HUES48 (cell line): ENCODE measurements at regions not wholly inside any gene's neighbourhood (a gene's known extent, or its start where the extent isn't known, plus 50 kb on each side); places are given as distances from the start of the nearest gene placed in this dataset.

Source experiments
- H3K27ac ChIP-seq: one replicate; pipeline ENCODE4 v1.7.0; 2013; ENCODE audit warnings: low read depth, low read length, inconsistent platforms
- H3K27me3 ChIP-seq: 2 replicates; pipeline ENCODE4 v1.6.1; 2013; ENCODE audit warnings: mild to moderate bottlenecking, low read length; ENCODE audit not compliant: control insufficient read depth, insufficient read depth
- H3K36me3 ChIP-seq: 2 replicates; pipeline ENCODE4 v1.6.1; 2013; ENCODE audit warnings: low read length; ENCODE audit not compliant: control insufficient read depth, insufficient read depth
- H3K4me1 ChIP-seq: 2 replicates; pipeline ENCODE4 v1.6.1; 2013; ENCODE audit warnings: mild to moderate bottlenecking, low read length; ENCODE audit not compliant: control insufficient read depth, insufficient read depth
- H3K4me3 ChIP-seq: 2 replicates; pipeline ENCODE4 v1.5.1; 2013; ENCODE audit warnings: mild to moderate bottlenecking, low read depth, low read length
- H3K9ac ChIP-seq: 2 replicates; pipeline ENCODE4 v1.6.1; 2013; ENCODE audit warnings: mild to moderate bottlenecking, low read depth, low read length, moderate library complexity
- H3K9me3 ChIP-seq: 2 replicates; pipeline ENCODE4 v1.6.1; 2013; ENCODE audit warnings: low read length; ENCODE audit not compliant: control insufficient read depth, insufficient read depth

DNA sequence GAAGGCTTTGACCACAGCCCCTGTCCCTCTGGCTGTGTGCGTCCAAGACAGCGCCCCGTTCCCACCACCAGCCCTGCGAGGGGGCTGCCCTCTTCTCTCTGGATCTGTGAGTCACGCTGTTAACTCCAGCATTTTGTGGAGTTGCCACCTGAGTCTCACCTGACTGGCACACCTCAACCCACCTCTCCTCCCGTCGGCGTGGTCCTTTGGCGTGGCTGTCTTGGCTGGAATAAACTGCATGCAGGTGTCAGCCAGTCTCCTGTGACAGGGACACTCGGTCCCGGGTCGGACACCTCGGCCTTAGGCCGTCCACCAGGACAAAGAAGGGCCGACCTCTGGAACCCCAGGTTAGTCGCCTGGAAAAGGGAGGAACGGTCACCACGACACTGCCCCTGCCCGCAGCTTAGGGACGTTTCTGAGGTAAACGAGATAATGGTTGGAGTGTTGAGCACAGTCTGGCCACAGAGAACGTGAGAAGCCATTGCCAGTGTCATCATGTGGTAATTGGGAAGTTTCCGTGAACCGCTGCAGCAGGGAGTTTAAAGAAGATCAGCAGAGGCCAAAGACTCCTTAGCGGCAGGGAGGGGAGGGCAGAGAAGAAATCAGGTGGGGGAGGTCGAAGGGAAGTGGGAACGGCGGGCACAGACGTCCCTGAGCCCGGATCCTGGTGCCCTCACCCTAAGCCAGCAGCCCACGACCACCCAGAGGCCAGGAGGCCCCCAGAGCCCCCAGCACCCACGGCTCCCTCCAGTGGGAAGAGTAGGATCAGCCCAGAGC, 73.6 kb upstream of the FAM20C start:
- Histone ChIP-seq H3K27ac (no peak overlapping the region), H3K9ac (no peak overlapping the region), H3K4me3 (no peak overlapping the region), H3K27me3 (peaks cover 8% of the 10 kb centered on the region), H3K9me3 (0 out of 2 replicates have a peak, but pooled peaks cover under 1% of the 10 kb centered on the region), H3K4me1 (peaks cover 28% of the 10 kb centered on the region), H3K36me3 (no peaks in the 10 kb centered on the region)

DNA sequence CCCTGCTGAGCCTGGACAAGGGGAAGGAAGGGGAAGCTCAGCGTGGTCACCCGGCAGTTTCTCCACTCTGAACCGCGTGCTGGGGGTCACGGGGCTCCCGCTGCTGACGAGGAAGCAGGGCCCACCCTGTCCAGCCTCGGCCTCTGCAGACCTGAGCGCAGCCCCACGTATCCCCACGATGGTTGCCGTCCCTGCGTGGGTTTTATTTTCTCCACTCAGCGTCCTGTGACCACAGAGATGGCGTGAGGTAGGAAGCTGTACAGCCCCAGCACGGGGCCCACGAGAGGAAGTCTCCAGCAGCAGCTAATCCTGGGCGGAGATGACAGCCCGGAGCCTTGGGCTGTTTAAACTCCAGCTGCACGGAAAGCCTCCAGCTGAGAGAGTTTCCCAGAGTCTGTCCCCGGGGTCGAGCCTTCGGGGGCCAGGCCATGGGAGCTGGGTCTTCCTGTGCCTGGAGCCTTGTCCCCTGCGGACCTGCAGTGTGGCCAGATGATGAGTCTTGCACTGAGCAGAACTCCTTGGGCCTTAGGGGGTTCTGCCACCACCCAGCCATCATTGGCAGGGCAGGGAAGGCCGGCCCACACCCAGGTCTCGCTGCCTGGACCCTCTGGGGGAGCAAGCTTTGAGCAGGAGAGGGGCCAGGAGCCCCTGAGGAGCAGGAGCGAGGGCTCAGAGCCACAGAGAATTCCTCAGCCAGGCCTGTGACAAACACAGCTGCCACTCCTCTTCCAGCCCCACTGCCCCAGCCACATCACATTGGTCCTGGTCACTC, 72.8 kb upstream of the FAM20C start:
- Histone ChIP-seq H3K27ac (no peak overlapping the region), H3K4me3 (no peak overlapping the region), H3K27me3 (peaks cover 8% of the 10 kb centered on the region), H3K4me1 (peaks cover 29% of the 10 kb centered on the region), H3K9me3 (no peaks in the 10 kb centered on the region), H3K36me3 (no peaks in the 10 kb centered on the region), H3K9ac (no peak overlapping the region)

DNA sequence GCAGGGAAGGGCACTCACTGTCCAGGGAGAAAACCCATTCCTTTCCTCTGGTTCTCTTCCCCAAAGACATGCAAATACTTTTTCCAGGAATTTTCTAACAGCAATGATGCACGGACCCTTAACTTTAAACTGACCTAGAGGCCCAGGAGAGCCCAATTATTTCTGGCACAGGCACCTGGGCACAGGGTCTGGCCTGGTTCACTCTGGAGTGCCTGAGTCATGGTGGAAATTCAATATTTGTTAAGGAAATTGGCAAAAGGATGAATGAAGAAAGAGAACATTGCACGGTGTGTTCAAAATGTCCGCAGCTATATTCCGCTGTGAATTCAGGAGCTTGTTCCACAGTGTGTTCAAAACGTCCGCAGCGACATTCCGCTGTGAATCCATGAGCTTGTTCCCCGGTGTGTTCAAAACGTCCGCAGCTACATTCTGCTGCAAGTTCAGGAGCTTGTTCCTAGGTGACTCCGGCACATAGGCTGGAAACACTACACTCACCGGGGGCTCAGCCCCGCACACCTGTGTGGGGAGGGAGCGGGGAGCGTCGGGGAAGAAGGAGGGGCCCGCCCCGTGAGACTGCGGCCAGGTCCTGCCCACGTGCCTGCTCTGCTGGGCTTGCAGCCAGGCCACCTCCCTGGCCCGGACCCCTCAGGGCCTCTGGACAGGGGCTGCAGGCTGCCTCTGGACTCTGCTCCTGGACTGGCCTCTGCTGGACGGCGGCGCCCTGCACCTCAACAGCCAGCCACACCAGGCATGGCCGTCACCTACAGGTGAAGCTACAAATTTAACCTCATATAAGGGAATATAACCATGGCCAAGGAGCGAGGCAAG, 72.0 kb upstream of the FAM20C start:
- no peaks in the 10 kb centered on the region for H3K36me3 ChIP-seq
- H3K27me3 ChIP-seq = peaks cover 8% of the 10 kb centered on the region
- H3K9me3 ChIP-seq = no peaks in the 10 kb centered on the region
- H3K27ac ChIP-seq = no peak overlapping the region
- peaks cover 29% of the 10 kb centered on the region for H3K4me1 ChIP-seq
- no peak overlapping the region for H3K9ac ChIP-seq
- no peak overlapping the region for H3K4me3 ChIP-seq

DNA sequence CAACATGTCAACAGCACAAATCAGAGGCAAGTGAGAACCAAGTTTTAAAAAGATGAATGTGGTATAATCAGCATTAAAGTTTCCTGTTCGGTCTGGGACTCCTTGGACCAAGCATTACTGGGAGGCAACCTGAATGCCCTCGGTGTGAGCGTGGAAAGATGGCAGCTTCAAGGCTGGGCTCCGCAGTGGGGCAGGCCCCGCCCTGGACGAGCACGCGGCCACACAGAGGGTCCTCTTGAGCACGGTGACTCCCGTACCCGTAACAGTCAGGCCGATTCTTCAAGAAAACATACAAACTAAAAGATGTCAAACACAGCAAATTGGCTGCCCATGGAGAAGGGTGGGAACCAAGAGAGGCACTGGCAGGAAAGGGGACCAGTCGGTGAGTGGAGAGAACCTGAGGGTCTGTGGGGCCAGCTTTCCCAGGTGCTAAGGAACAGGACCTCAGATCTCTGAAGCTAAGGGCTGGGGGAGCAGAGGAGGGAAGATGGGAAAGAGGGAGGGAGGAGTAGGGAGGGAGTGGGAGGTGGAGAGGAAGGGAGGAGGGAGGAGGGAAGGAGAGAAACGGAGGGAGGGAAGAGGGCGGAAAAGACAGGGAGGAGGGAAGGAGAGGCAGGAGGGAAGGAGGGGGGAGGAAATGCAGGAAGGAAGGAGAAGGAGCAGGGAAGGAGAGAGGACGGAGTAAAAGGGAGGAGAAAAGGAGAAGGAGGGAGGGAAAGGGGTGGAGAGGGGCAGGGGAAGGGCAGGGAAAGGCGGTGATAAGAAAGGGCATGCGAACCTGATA, 71.2 kb upstream of the FAM20C start:
- Histone ChIP-seq H3K27me3 (peaks cover 8% of the 10 kb centered on the region), H3K4me3 (no peak overlapping the region), H3K9ac (no peak overlapping the region), H3K36me3 (no peaks in the 10 kb centered on the region), H3K9me3 (no peaks in the 10 kb centered on the region), H3K27ac (no peak overlapping the region), H3K4me1 (peaks cover 29% of the 10 kb centered on the region)

DNA sequence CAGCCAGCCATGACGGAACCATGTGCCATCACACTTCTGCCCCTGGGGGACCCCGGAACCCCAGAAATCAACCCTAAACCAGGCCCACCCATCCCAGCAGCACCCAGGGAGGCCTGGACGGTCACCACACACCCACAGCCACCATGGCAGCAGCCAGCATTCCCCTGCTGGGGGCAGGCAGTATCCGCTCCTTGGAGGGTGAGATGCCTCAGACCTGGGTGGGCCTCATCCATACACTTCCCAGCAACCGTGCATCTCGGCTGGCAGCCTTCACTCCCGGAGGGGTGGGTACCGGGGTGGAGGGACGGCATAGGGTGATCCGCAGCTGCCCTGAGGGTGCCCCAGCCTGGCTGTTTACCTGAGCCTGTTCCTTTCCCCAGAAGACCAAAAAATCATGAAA, 69.1 kb upstream of the FAM20C start:
- Histone ChIP-seq H3K27me3 (peaks cover 8% of the 10 kb centered on the region), H3K4me1 (peaks cover 29% of the 10 kb centered on the region), H3K4me3 (no peak overlapping the region), H3K9me3 (no peaks in the 10 kb centered on the region), H3K9ac (no peak overlapping the region), H3K36me3 (no peaks in the 10 kb centered on the region), H3K27ac (no peak overlapping the region)

DNA sequence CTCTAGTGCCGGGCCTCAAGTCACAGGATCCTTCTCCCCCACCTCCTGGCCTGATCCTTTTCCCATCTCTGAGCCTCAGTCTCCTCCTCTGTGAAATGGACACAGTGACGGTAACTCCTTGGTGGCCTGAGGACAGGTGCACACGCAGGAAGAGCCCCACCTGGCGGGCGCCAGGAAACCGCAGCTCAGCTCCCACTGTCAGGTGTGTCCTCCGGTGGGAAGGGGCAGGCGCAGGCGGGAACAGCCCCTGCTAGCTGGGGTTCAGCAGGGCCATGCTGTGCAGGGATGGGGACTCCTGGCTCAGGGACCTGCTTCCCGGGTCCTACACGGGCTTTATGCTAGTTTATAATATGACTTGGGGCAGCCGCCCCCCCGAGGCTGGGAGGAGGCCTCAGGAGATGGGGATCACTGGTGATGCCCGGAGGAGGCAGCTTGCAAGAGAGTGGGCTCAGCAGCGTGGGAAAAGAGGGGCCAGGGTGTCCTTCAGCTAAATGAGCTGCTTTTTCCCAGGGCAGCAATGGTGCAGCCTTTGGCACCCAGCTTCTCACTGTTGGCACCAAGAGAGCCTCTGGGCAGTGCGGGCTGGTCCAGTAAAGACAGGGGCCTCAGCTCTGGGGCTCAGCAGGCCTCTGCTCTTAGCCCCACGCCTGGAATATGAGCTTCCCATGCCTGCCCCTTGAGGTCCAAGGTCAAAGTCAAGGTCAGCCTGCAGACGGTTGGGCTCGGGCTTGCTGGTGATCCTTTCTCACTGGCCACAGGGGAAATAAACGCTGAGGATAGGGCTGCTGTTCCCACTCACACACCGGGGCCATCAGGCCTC, 68.0 kb upstream of the FAM20C start:
- Histone ChIP-seq H3K9ac (no peak overlapping the region), H3K27me3 (peaks cover 8% of the 10 kb centered on the region), H3K4me3 (no peak overlapping the region), H3K27ac (no peak overlapping the region), H3K36me3 (no peaks in the 10 kb centered on the region), H3K4me1 (peaks cover 28% of the 10 kb centered on the region), H3K9me3 (no peaks in the 10 kb centered on the region)

DNA sequence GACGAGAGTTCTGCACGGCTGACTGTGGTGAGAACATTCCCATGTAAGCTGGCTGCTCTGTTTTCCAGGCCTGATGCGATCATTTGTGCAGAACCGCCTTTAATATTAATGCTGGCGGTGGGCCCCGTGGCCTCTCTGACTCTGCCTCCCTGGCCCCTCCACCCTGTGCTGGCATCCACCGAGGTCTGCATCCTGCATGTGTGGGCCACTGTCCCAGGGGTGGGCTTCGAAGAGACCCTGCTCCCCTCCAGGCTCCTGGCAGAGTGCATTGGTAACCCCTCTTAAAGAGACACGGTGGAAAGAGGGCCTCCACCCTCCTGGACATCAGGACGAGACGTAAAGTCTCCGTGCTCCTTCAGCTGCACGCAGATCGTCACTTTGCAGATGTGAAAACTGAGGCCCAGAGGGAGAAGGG, 67.3 kb upstream of the FAM20C start:
- Histone ChIP-seq H3K4me3 (no peak overlapping the region), H3K27ac (no peak overlapping the region), H3K4me1 (peaks cover 20% of the 10 kb centered on the region; the same call in 1 of the 2 replicates), H3K9ac (no peak overlapping the region), H3K36me3 (no peaks in the 10 kb centered on the region), H3K9me3 (no peaks in the 10 kb centered on the region), H3K27me3 (peaks cover 4% of the 10 kb centered on the region; the same call in 1 of the 2 replicates)

DNA sequence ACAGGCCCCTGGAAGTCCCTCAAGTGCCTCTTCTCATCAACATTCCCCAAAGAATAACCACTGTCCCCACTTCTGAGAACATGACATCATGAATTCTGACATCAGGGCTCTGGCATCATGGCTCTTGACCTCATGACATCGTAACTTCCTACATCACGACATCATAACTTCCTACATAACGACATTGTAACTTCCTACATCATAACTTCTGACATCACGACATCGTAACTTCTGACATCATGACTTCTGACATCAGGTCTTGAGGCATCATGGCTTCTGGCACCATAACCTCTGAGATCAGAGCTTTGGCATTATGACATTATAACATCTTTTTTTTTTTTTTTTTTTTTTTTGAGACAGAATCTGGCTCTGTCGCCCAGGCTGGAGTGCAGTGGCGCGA, 66.7 kb upstream of the FAM20C start:
- peaks cover 15% of the 10 kb centered on the region; the same call in 1 of the 2 replicates for H3K4me1 ChIP-seq
- H3K4me3 ChIP-seq = no peak overlapping the region
- H3K27ac ChIP-seq = no peak overlapping the region
- no peaks in the 10 kb centered on the region for H3K9me3 ChIP-seq
- no peak overlapping the region for H3K9ac ChIP-seq
- no peaks in the 10 kb centered on the region for H3K27me3 ChIP-seq
- H3K36me3 ChIP-seq = no peaks in the 10 kb centered on the region

DNA sequence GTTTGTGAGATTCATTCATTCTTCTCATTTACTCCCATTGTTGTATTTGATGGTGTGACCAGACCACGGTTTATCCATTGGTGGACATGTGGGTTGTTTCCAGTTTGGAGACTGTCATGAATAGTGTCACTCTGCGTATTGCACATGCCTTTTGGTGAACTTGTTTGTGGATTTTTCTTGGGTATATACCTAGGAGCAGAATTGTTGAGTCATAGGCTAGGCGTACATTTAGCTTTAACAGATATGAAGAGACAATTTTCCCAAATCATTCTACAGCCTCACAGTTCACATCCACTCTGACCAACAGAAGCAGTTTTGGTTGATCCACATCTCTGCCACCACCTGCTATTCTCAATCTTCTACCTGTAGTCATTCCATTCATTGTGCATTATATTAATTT, 66.0 kb upstream of the FAM20C start:
- H3K36me3 ChIP-seq = no peaks in the 10 kb centered on the region
- no peaks in the 10 kb centered on the region for H3K27me3 ChIP-seq
- no peak overlapping the region for H3K27ac ChIP-seq
- H3K9ac ChIP-seq = no peak overlapping the region
- no peaks in the 10 kb centered on the region for H3K9me3 ChIP-seq
- H3K4me3 ChIP-seq = no peak overlapping the region
- H3K4me1 ChIP-seq = 0 out of 2 replicates have a peak, but pooled peaks cover 9% of the 10 kb centered on the region
